Osteocyte (in vitro differentiated cells): ENCODE measurements at regions not wholly inside any gene's neighbourhood (a gene's known extent, or its start where the extent isn't known, plus 50 kb on each side); places are given as distances from the start of the nearest gene placed in this dataset.
"Not testable (repeated sequence)": the region's sequence is repeated elsewhere in the genome, so short reads cannot be mapped to it uniquely, and the experiment has no call there.

ENCODE experiments used
- DNase-seq: peaks from one replicate; pipeline ENCODE4 v3.0.0; 2021; ENCODE audit warnings: mixed read lengths; ENCODE audit not compliant: unreplicated experiment; ENCODE audit errors: extremely low spot score
- H3K27ac Mint-ChIP-seq: one replicate; pipeline ENCODE4 v1.8.0; 2021; ENCODE audit warnings: mild to moderate bottlenecking, mixed read lengths; ENCODE audit not compliant: unreplicated experiment
- H3K27me3 Mint-ChIP-seq: one replicate; pipeline ENCODE4 v1.8.0; 2021; ENCODE audit warnings: mixed read lengths; ENCODE audit not compliant: unreplicated experiment
- H3K36me3 Mint-ChIP-seq: one replicate; pipeline ENCODE4 v1.8.0; 2021; ENCODE audit warnings: mixed read lengths; ENCODE audit not compliant: unreplicated experiment
- H3K4me1 Mint-ChIP-seq: one replicate; pipeline ENCODE4 v1.8.0; 2021; ENCODE audit warnings: mixed read lengths; ENCODE audit not compliant: unreplicated experiment
- H3K4me3 Mint-ChIP-seq: one replicate; pipeline ENCODE4 v1.8.0; 2021; ENCODE audit warnings: mild to moderate bottlenecking, moderate library complexity, mixed read lengths; ENCODE audit not compliant: unreplicated experiment
- H3K9me3 Mint-ChIP-seq: one replicate; pipeline ENCODE4 v1.8.0; 2021; ENCODE audit warnings: mixed read lengths; ENCODE audit not compliant: unreplicated experiment
- TF ChIP-seq, protein P1 (sequence below): fragments of 200-600 bp; sonication (generic); IDR thresholded peaks from 2 replicates; pipeline ENCODE4 v1.5.0; 2021; ENCODE audit warnings: antibody characterized with exemption, mild to moderate bottlenecking, moderate library complexity

- Mint-ChIP-seq H3K4me1 (no peaks in the 10 kb centered on the region), H3K27ac (no peak overlapping the region), H3K9me3 (peaks cover 53% of the 10 kb centered on the region), H3K4me3 (no peak overlapping the region), H3K36me3 (no peaks in the 10 kb centered on the region), H3K27me3 (no peaks in the 10 kb centered on the region)
- TF ChIP-seq, protein P1, sequence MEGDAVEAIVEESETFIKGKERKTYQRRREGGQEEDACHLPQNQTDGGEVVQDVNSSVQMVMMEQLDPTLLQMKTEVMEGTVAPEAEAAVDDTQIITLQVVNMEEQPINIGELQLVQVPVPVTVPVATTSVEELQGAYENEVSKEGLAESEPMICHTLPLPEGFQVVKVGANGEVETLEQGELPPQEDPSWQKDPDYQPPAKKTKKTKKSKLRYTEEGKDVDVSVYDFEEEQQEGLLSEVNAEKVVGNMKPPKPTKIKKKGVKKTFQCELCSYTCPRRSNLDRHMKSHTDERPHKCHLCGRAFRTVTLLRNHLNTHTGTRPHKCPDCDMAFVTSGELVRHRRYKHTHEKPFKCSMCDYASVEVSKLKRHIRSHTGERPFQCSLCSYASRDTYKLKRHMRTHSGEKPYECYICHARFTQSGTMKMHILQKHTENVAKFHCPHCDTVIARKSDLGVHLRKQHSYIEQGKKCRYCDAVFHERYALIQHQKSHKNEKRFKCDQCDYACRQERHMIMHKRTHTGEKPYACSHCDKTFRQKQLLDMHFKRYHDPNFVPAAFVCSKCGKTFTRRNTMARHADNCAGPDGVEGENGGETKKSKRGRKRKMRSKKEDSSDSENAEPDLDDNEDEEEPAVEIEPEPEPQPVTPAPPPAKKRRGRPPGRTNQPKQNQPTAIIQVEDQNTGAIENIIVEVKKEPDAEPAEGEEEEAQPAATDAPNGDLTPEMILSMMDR: no peak
- no peak for DNase-seq
These were observed 710.7 kb downstream of the STPG2 start for GRCh38 chr4:97432551-97432950.

DNA sequence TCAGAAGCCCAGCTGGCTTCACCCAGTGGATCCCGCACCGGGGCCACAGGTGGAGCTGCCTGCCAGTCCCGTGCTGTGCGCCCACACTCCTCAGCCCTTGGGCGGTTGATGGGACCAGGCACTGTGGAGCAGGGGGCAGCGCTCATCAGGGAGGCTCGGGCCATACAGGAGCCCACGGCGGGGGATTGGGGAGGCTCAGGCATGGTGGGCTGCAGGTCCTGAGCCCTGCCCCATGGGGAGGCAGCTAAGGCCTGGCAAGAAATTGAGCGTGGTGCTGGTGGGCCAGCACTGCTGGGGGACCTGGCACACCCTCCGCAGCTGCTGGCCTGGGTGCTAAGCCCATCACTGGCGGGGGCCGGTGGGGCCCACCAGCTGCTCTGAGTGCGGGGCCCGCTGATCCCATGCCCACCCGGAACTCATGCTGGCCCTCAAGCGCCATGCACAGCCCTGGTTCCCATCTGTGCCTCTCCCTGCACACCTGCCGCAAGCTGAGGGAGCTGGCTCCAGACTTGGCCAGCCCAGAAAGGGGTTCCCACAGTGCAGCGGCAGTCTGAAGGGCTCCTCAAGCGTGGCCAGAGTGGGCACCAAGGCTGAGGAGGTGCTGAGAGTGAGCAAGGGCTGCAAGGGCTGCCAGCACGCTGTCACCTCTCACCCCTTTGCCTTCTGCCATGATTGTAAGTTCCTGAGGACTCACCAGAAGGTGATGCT, 705.1 kb downstream of the STPG2 start:
- not testable (repeated sequence) for H3K4me1 Mint-ChIP-seq, H3K27ac Mint-ChIP-seq, H3K4me3 Mint-ChIP-seq, H3K27me3 Mint-ChIP-seq, DNase-seq, H3K36me3 Mint-ChIP-seq
- peaks cover 28% of the 10 kb centered on the region for H3K9me3 Mint-ChIP-seq

GRCh38 chr4:97453186-97453585, 690.1 kb downstream of the STPG2 start:
- DNase-seq: no peak
- Mint-ChIP-seq H3K27ac (no peak overlapping the region), H3K4me3 (no peak overlapping the region), H3K27me3 (no peaks in the 10 kb centered on the region), H3K4me1 (no peaks in the 10 kb centered on the region), H3K36me3 (no peaks in the 10 kb centered on the region), H3K9me3 (peaks cover 11% of the 10 kb centered on the region)
- TF ChIP-seq, protein P1: no peak

GRCh38 chr4:97457253-97457652, 686.0 kb downstream of the STPG2 start:
- no peaks in the 10 kb centered on the region for H3K36me3 Mint-ChIP-seq
- DNase-seq: no peak
- H3K27ac Mint-ChIP-seq: no peak overlapping the region
- TF ChIP-seq, protein P1: no peak
- no peaks in the 10 kb centered on the region for H3K4me1 Mint-ChIP-seq
- no peak overlapping the region for H3K4me3 Mint-ChIP-seq
- H3K9me3 Mint-ChIP-seq: peaks cover 11% of the 10 kb centered on the region
- H3K27me3 Mint-ChIP-seq: no peaks in the 10 kb centered on the region

- no peak for DNase-seq
- Mint-ChIP-seq H3K27ac (no peak overlapping the region), H3K9me3 (peaks cover 9% of the 10 kb centered on the region), H3K4me3 (no peak overlapping the region), H3K27me3 (no peaks in the 10 kb centered on the region), H3K36me3 (no peaks in the 10 kb centered on the region), H3K4me1 (no peaks in the 10 kb centered on the region)
- TF ChIP-seq, protein P1: no peak
These were observed 675.0 kb downstream of the STPG2 start for GRCh38 chr4:97468272-97468671.

GRCh38 chr4:97475621-97476020, 667.7 kb downstream of the STPG2 start:
- TF ChIP-seq, protein P1: no peak
- no peak overlapping the region for H3K4me3 Mint-ChIP-seq
- no peaks in the 10 kb centered on the region for H3K36me3 Mint-ChIP-seq
- no peaks in the 10 kb centered on the region for H3K4me1 Mint-ChIP-seq
- no peaks in the 10 kb centered on the region for H3K27me3 Mint-ChIP-seq
- DNase-seq: no peak
- H3K9me3 Mint-ChIP-seq: no peaks in the 10 kb centered on the region
- H3K27ac Mint-ChIP-seq: no peak overlapping the region
